NCI-H510A treated with DMSO at 0.1 percent for 48 hours (cell line): ENCODE measurements at regions not wholly inside any gene's neighbourhood (a gene's known extent, or its start where the extent isn't known, plus 50 kb on each side); places are given as distances from the start of the nearest gene placed in this dataset.

Experiments
- DNase-seq: peaks from one replicate; lab custom pipeline; 2025; lab: John Stamatoyannopoulos, UW

GRCh38 chr6:123747515-123747914 lies 56.1 kb upstream of the NKAIN2 start:
- DNase-seq = no peak

GRCh38 chr6:123745895-123746294 lies 57.8 kb upstream of the NKAIN2 start:
- DNase-seq = no peak

- DNase-seq = no peak
Measured at GRCh38 chr6:123744840-123745239, 58.8 kb upstream of the NKAIN2 start.

- DNase-seq = no peak
Measured at GRCh38 chr6:123742626-123743025, 61.0 kb upstream of the NKAIN2 start.

- DNase-seq = no peak
Measured at GRCh38 chr6:123733180-123733579, 70.5 kb upstream of the NKAIN2 start.

- DNase-seq = no peak
Measured at GRCh38 chr6:123716506-123716905, 79.8 kb upstream of the TRDN start.

GRCh38 chr6:123715006-123715863 lies 78.5 kb upstream of the TRDN start:
- peak; percentile 2 for DNase-seq

GRCh38 chr6:123712831-123713230 lies 76.1 kb upstream of the TRDN start:
- DNase-seq = no peak

GRCh38 chr6:123702943-123703342 lies 66.2 kb upstream of the TRDN start:
- no peak for DNase-seq

GRCh38 chr6:123687864-123688263 lies 51.1 kb upstream of the TRDN start:
- DNase-seq = no peak
